Fibroblast of pulmonary artery (primary cell): ENCODE measurements at regions not wholly inside any gene's neighbourhood (a gene's known extent, or its start where the extent isn't known, plus 50 kb on each side); places are given as distances from the start of the nearest gene placed in this dataset.

Experiments
- DNase-seq: peaks from one replicate; pipeline ENCODE4 v3.0.0-alpha.2; 2010; ENCODE audit warnings: low read depth
- H3K4me3 ChIP-seq: replicated peaks from 2 replicates; pipeline ENCODE4 v1.5.1; 2011; ENCODE audit warnings: low read depth, mild to moderate bottlenecking, control low read depth, low read length, moderate library complexity
- CTCF ChIP-seq: IDR thresholded peaks from 2 replicates; pipeline ENCODE4 v1.5.1; 2011; ENCODE audit warnings: mild to moderate bottlenecking, control low read depth, low read length, inconsistent platforms; ENCODE audit errors: missing control alignments

- no peak overlapping the region for H3K4me3 ChIP-seq
- no peak for DNase-seq
- TF ChIP-seq CTCF: no peak
These were observed 63.0 kb upstream of the DLK1 start for GRCh38 chr14:100663761-100664052.

GRCh38 chr14:100664231-100664630, 62.5 kb upstream of the DLK1 start:
- no peak overlapping the region for H3K4me3 ChIP-seq
- no peak for DNase-seq
- TF ChIP-seq CTCF: no peak

- no peak overlapping the region for H3K4me3 ChIP-seq
- TF ChIP-seq CTCF: no peak
- peak; percentile 49 for DNase-seq
These were observed 61.7 kb upstream of the DLK1 start for GRCh38 chr14:100664841-100665510.

GRCh38 chr14:100665511-100666032, 61.1 kb upstream of the DLK1 start:
- DNase-seq: no peak
- TF ChIP-seq CTCF: no peak
- H3K4me3 ChIP-seq: no peak overlapping the region

GRCh38 chr14:100666403-100666802, 60.3 kb upstream of the DLK1 start:
- DNase-seq: no peak
- TF ChIP-seq CTCF: no peak
- H3K4me3 ChIP-seq: no peak overlapping the region

- H3K4me3 ChIP-seq: no peak overlapping the region
- DNase-seq: no peak
- TF ChIP-seq CTCF: no peak
These were observed 59.8 kb upstream of the DLK1 start for GRCh38 chr14:100666851-100667250.

GRCh38 chr14:100667656-100668055, 59.0 kb upstream of the DLK1 start:
- no peak overlapping the region for H3K4me3 ChIP-seq
- no peak for DNase-seq
- no peak for TF ChIP-seq CTCF
